Mesothelial cell of epicardium (in vitro differentiated cells): ENCODE measurements at regions not wholly inside any gene's neighbourhood (a gene's known extent, or its start where the extent isn't known, plus 50 kb on each side); places are given as distances from the start of the nearest gene placed in this dataset.

ENCODE experiments used
- DNase-seq, 2 experiments: peaks; one replicate each; pipeline ENCODE4 v3.0.0; 2021; ENCODE audit warnings: low spot score in 2 of 2; ENCODE audit not compliant: unreplicated experiment in 2 of 2
- H3K27ac Mint-ChIP-seq: 2 replicates; pipeline ENCODE4 v1.8.0; 2021; ENCODE audit warnings: mixed read lengths
- H3K27me3 Mint-ChIP-seq: 2 replicates; pipeline ENCODE4 v1.8.0; 2021; ENCODE audit warnings: low read depth, mixed read lengths
- H3K36me3 Mint-ChIP-seq: 2 replicates; pipeline ENCODE4 v1.8.0; 2021; ENCODE audit warnings: mixed read lengths
- H3K4me1 Mint-ChIP-seq: 2 replicates; pipeline ENCODE4 v1.8.0; 2021; ENCODE audit warnings: mixed read lengths
- H3K4me3 Mint-ChIP-seq: 2 replicates; pipeline ENCODE4 v1.8.0; 2021; ENCODE audit warnings: mild to moderate bottlenecking, moderate library complexity, mixed read lengths
- H3K9me3 Mint-ChIP-seq: 2 replicates; pipeline ENCODE4 v1.8.0; 2021; ENCODE audit warnings: mixed read lengths
- TF ChIP-seq, protein P1 (sequence below): fragments of 200-600 bp; sonication (generic); IDR thresholded peaks from one replicate; pipeline ENCODE4 v1.5.0; 2021; ENCODE audit warnings: antibody characterized with exemption; ENCODE audit not compliant: unreplicated experiment

DNA sequence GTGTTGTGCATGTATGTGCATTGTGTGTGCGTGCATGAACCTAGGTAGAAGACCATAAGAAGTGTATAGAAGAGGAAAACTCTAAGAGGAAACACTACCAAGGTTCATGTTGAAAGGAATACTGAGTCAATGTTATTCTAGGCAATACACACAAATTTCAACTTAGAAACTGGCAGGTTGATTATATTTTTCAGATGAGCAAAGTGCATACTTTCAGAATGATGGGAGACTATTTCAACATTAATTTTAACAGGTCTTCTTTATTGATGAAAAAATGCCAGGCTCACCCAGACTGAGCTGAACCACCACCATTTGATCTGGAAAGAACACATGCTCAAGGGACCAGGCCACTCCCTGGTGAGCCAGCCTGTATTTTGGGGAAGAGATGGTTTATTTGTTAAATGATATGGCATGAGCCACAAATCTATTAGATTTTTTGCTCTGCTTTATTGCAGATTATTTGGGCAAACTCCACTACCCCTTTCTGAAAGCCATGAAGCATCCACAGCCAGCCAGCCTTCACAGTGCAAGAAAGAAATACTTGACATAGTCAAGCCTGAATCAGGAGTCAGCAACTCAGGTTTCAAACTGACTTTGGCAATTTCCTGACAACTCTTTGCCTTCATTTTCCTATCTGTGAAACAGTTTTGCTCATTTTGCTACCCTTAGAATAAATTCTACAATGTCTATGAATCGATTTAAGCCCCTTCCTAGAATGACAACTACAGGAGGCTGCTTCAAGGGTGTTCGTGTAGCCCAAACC, 368.9 kb downstream of the COG6 start:
- DNase-seq, result no peak
- H3K4me1 Mint-ChIP-seq, result peaks cover 7% of the 10 kb centered on the region
- H3K27me3 Mint-ChIP-seq, result no peaks in the 10 kb centered on the region
- peaks cover 2% of the 10 kb centered on the region for H3K36me3 Mint-ChIP-seq
- no peak overlapping the region for H3K4me3 Mint-ChIP-seq
- no peak overlapping the region for H3K27ac Mint-ChIP-seq
- H3K9me3 Mint-ChIP-seq, result peaks cover 14% of the 10 kb centered on the region
- TF ChIP-seq, protein P1, sequence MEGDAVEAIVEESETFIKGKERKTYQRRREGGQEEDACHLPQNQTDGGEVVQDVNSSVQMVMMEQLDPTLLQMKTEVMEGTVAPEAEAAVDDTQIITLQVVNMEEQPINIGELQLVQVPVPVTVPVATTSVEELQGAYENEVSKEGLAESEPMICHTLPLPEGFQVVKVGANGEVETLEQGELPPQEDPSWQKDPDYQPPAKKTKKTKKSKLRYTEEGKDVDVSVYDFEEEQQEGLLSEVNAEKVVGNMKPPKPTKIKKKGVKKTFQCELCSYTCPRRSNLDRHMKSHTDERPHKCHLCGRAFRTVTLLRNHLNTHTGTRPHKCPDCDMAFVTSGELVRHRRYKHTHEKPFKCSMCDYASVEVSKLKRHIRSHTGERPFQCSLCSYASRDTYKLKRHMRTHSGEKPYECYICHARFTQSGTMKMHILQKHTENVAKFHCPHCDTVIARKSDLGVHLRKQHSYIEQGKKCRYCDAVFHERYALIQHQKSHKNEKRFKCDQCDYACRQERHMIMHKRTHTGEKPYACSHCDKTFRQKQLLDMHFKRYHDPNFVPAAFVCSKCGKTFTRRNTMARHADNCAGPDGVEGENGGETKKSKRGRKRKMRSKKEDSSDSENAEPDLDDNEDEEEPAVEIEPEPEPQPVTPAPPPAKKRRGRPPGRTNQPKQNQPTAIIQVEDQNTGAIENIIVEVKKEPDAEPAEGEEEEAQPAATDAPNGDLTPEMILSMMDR, result no peak

DNA sequence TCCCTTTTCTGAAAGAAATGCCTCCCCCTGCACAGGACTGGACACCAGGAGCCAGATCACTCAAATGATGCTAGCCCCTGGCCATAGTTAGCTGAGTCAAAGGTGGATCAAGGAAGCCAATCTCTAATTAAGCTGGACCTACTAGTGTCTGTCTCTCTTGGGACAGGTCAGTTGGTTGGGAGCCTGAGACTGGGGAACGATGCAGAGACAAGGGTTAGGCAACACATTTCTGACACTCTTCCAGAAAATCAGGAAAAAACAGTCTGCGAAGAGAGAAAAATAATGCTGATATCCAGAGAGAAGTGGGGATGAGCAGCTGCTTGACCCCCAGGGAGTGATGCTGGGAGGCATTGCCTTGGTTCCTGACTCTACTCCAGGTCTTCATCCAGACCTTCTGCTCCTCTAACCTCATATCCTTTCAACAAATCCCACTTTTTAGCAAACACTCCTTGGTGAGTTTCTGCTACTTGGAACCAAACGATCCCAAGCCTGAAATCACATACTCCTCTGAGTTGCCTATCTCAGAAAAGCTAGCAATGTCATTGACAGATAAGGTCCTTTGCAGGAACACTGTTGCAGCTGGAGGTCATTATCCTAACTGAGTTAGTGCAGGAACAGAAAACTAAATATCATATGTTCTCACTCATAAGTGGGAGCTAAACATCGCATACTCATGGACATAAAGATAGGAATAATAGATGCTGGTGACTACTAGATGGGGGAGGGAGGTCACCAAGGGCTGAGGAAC, 369.7 kb downstream of the COG6 start:
- H3K4me1 Mint-ChIP-seq, result peaks cover 7% of the 10 kb centered on the region
- no peak overlapping the region for H3K4me3 Mint-ChIP-seq
- H3K27ac Mint-ChIP-seq, result no peak overlapping the region
- peaks cover 14% of the 10 kb centered on the region for H3K9me3 Mint-ChIP-seq
- TF ChIP-seq, protein P1, result no peak
- H3K36me3 Mint-ChIP-seq, result peaks cover 2% of the 10 kb centered on the region
- DNase-seq, result no peak
- H3K27me3 Mint-ChIP-seq, result no peaks in the 10 kb centered on the region

DNA sequence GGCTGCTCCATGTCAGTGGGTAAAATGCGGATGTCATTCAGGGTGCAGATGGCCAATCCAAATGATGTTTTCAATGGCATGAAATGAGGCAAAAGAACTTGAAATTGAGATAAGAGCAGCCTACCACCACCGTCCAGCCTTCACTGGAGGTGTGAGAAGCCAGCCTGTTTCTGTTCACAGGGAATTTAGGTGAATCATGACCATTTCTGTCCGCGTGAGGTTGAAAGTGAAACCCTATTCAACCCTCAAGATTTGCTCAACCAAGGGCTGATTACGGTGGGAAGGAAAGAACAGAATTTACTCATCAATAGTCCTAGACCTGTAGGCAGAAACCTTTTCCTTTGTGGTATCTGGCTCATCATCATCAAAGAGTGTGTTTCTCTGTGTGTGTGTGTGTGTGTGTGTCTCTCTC, 370.7 kb downstream of the COG6 start:
- Mint-ChIP-seq H3K36me3 (peaks cover 2% of the 10 kb centered on the region), H3K27me3 (no peaks in the 10 kb centered on the region), H3K27ac (no peak overlapping the region), H3K4me3 (no peak overlapping the region), H3K9me3 (peaks cover 14% of the 10 kb centered on the region), H3K4me1 (peaks cover 12% of the 10 kb centered on the region)
- TF ChIP-seq, protein P1, result no peak
- no peak for DNase-seq

DNA sequence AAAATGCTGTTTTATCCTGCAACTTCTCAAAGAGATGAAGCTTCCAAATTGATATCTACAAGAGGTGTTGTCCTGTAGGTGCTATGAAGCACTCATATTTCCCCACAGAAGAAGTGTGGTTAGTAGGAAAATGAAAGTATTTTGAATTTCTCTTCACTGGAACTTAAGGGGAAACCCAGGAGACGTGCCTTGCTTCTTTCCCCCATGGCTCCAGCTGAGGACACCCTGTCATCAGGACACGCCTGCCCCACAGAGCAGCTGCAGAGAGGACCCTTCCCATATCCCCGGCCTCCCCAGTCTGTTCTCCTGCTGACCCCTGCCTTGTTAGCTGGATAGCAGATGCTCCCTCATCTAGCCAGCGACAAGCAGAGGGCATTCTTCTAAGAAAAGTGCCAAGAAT, 371.3 kb downstream of the COG6 start:
- Mint-ChIP-seq H3K4me1 (peaks cover 17% of the 10 kb centered on the region), H3K27ac (no peak overlapping the region), H3K27me3 (no peaks in the 10 kb centered on the region), H3K9me3 (peaks cover 14% of the 10 kb centered on the region), H3K36me3 (peaks cover 2% of the 10 kb centered on the region), H3K4me3 (no peak overlapping the region)
- TF ChIP-seq, protein P1, result no peak
- DNase-seq, result no peak

DNA sequence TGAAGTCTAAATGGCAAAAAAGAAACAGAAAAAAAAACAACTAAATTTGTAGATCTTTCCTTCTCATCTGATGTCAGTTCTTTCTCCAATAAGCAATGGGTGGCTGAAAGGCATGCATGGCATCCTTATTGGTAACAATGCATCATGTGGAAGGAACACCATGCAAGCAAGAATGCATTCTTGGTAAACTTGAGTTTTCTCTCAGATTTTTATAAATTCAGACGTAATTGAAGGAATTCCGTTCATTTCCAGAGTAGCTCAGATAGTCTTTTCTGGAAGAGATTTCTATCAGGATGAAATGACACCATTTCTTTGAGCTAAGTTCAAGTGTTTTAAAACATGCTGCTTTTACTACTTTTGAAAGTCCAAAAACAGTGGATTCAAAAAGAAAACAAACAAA, 373.0 kb downstream of the COG6 start:
- TF ChIP-seq, protein P1, result no peak
- Mint-ChIP-seq H3K4me1 (peaks cover 15% of the 10 kb centered on the region), H3K27me3 (no peaks in the 10 kb centered on the region), H3K4me3 (no peak overlapping the region), H3K36me3 (peaks cover 2% of the 10 kb centered on the region), H3K27ac (no peak overlapping the region), H3K9me3 (peaks cover 14% of the 10 kb centered on the region)
- DNase-seq, result no peak
